ENCODE measurements at regions not wholly inside any gene's neighbourhood (a gene's known extent, or its start where the extent isn't known, plus 50 kb on each side); places are given as distances from the start of the nearest gene placed in this dataset.

GRCh38 chr3:165443664-165444063, 247.5 kb upstream of the SLITRK3 start:
- intact Hi-C loops (cut with micrococcal nuclease; ENCODE audit: unreplicated experiment), result no loop called here
- CTCF ChIA-PET, result interaction anchor here (0.9 to 1.1 kb wide), 2 partner anchors 14 to 98 kb away, joined by 3 to 4 read pairs; no protein-coding TSS in a partner anchor
- no peaks in the 10 kb centered on the region for H3K4me1 ChIP-seq (ENCODE audit: control insufficient read depth, insufficient read depth, low read length)
- no peak for ATAC-seq
- POLR2A ChIA-PET, result interaction anchor here (1.3 kb wide), 1 partner anchor 17 kb away, joined by 3 read pairs; no protein-coding TSS in a partner anchor
- WGBS (ENCODE audit: insufficient coverage, insufficient replicate concordance, low lambda C conversion rate, missing lambda C conversion rate), result 100% methylated on average over 1 of the region's 1 CpG
- no peaks in the 10 kb centered on the region for H3K79me2 ChIP-seq (ENCODE audit: control insufficient read depth, insufficient read depth, low read length)
- H3K4me3 ChIP-seq, result no peak overlapping the region
- H4K20me1 ChIP-seq (ENCODE audit: control insufficient read depth, insufficient read depth), result no peaks in the 10 kb centered on the region
- TF ChIP-seq CEBPB (IDR thresholded peaks at IDR 0.05; ENCODE audit: borderline replicate concordance in 1 of 2, low read depth in 2 of 2, low read length in 2 of 2) (no peak), SUPT20H (IDR thresholded peaks at IDR 0.05; ENCODE audit: borderline replicate concordance, control insufficient read depth, low read depth, low read length) (no peak), ASH2L (IDR thresholded peaks at IDR 0.05; ENCODE audit: borderline replicate concordance, low read depth) (no peak), MEF2B (IDR thresholded peaks at IDR 0.05; ENCODE audit: partially characterized antibody, poor library complexity, severe bottlenecking) (no peak), KAT2A (conservative IDR thresholded peaks at IDR 0.05; ENCODE audit: control insufficient read depth, low read depth, low read length) (no peak), NRF1 (conservative IDR thresholded peaks at IDR 0.05; ENCODE audit: low read depth, low read length) (no peak), ZBED1 (IDR thresholded peaks at IDR 0.05; ENCODE audit: borderline replicate concordance) (no peak), HDAC6 (IDR thresholded peaks at IDR 0.05; ENCODE audit: unreplicated experiment) (no peak), NR2C2 (IDR thresholded peaks at IDR 0.05; ENCODE audit: borderline replicate concordance, control insufficient read depth, insufficient read length, low read depth) (no peak), SP1 (IDR thresholded peaks at IDR 0.05; ENCODE audit: low read depth, low read length) (no peak), SREBF1 (IDR thresholded peaks at IDR 0.05; ENCODE audit: low read length) (no peak), STAT1 (conservative IDR thresholded peaks at IDR 0.05) (no peak), FOXK2 (IDR thresholded peaks at IDR 0.05) (no peak), CHD2 (IDR thresholded peaks at IDR 0.05; ENCODE audit: borderline replicate concordance, low read depth, low read length) (no peak), IKZF2 (IDR thresholded peaks at IDR 0.05) (no peak), ESRRA (IDR thresholded peaks at IDR 0.05; ENCODE audit: low read length) (no peak), STAT3 (IDR thresholded peaks at IDR 0.05; ENCODE audit: low read depth, low read length) (no peak), ETV6 (conservative IDR thresholded peaks at IDR 0.05 in 1 of 2, IDR thresholded peaks at IDR 0.05 in 1 of 2; ENCODE audit: borderline replicate concordance in 1 of 2, low read depth in 1 of 2) (no peak)
- TF ChIP-seq, protein P1, sequence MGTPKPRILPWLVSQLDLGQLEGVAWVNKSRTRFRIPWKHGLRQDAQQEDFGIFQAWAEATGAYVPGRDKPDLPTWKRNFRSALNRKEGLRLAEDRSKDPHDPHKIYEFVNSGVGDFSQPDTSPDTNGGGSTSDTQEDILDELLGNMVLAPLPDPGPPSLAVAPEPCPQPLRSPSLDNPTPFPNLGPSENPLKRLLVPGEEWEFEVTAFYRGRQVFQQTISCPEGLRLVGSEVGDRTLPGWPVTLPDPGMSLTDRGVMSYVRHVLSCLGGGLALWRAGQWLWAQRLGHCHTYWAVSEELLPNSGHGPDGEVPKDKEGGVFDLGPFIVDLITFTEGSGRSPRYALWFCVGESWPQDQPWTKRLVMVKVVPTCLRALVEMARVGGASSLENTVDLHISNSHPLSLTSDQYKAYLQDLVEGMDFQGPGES (IDR thresholded peaks at IDR 0.05), result no peak
- H3K4me2 ChIP-seq (ENCODE audit: control insufficient read depth, insufficient read depth), result no peak overlapping the region
- no peak overlapping the region for H2AFZ ChIP-seq (ENCODE audit: control insufficient read depth, low read depth, low read length)
- in situ Hi-C loops (cut with MboI), result no loop called here
- H3K27ac ChIP-seq (ENCODE audit: control insufficient read depth, insufficient read depth), result no peak overlapping the region
- DNase-seq (ENCODE audit: low read depth, low spot score), result no peak
- no peaks in the 10 kb centered on the region for H3K9me3 ChIP-seq (replicated peaks; ENCODE audit: control insufficient read depth, insufficient read depth, low read length)
- H3K36me3 ChIP-seq (ENCODE audit: control insufficient read depth in 2 of 2, insufficient read depth in 2 of 2, low read length in 1 of 2), result no peaks in the 10 kb centered on the region
- no peak for FAIRE-seq
- BruUV-seq (replicated peaks), result no TSS peak
- RAD21 ChIA-PET (ENCODE audit: unreplicated experiment), result interaction anchor here (0.8 to 1.5 kb wide), 4 partner anchors 20 to 105 kb away, joined by 3 read pairs; no protein-coding TSS in a partner anchor
- no peak overlapping the region for H3K9ac ChIP-seq (ENCODE audit: control insufficient read depth, insufficient read depth, low read length)
- H3K27me3 ChIP-seq (replicated peaks in 1 of 2; ENCODE audit: control insufficient read depth in 2 of 2, insufficient read depth in 2 of 2, low read length in 1 of 2), result no peaks in the 10 kb centered on the region
- SMC1A ChIA-PET (ENCODE audit: uncharacterized antibody, unreplicated experiment), result interaction anchor here (0.6 to 2.5 kb wide), 19 partner anchors 9 to 253 kb away, joined by 3 to 9 read pairs (median 4); no protein-coding TSS in a partner anchor

Measured in GM12878 (cell line).